ENCODE measurements at regions not wholly inside any gene's neighbourhood (a gene's known extent, or its start where the extent isn't known, plus 50 kb on each side); places are given as distances from the start of the nearest gene placed in this dataset.

GRCh38 chr5:3110371-3110770, 358.9 kb upstream of the IRX2 start:
- TF ChIP-seq EP300 (IDR thresholded peaks at IDR 0.05) (no peak), CTCF (IDR thresholded peaks at IDR 0.05) (no peak)
